HepG2 (cell line): ENCODE measurements at regions not wholly inside any gene's neighbourhood (a gene's known extent, or its start where the extent isn't known, plus 50 kb on each side); places are given as distances from the start of the nearest gene placed in this dataset.

Source experiments
- ATAC-seq: fragments of 200-7000 bp; cut with Tn5 transposase; 3 replicates; pipeline ENCODE4 v1.9.1; 2020; ENCODE audit warnings: mild to moderate bottlenecking, moderate library complexity
- BruUV-seq: library from RNA; stranded (reverse); fragments of 400-500 nt; replicated peaks from 2 replicates; lab custom pipeline; 2021; lab: Mats Ljungman, UMichigan
- CTCF ChIA-PET: fragments of 300-600 bp; formaldehyde crosslinking; extraction: SDS; loops from one replicate; lab custom pipeline; 2021; ENCODE audit warnings: low total read pairs, inconsistent platforms, low intra/inter-chr PET ratio; lab: Yijun Ruan, JAX
- POLR2A ChIA-PET: fragments of 350-600 bp; sonication (Branson Sonifier 250); formaldehyde crosslinking; loops from one replicate; lab custom pipeline; 2020; ENCODE audit warnings: antibody characterized with exemption, inconsistent platforms; lab: Yijun Ruan, JAX
- DNase-seq: peaks from one replicate; pipeline ENCODE4 v3.0.0-alpha.2; 2015; ENCODE audit warnings: low spot score
- FAIRE-seq: peaks from 3 replicates; lab custom pipeline; 2011; peaks lifted over from hg19 to GRCh38; lab: Jason Lieb, UNC
- H2AFZ ChIP-seq: one replicate; pipeline ENCODE4 v1.6.1; 2011; ENCODE audit warnings: low read length, inconsistent platforms
- H3K27ac ChIP-seq: fragments of 300-600 bp; 3 replicates; pipeline ENCODE4 v1.8.0; 2011; ENCODE audit warnings: mixed run types, mild to moderate bottlenecking, mixed read lengths, low read length, inconsistent platforms; ENCODE audit not compliant: insufficient read depth; ENCODE audit errors: extremely low read length
- H3K27me3 ChIP-seq, 2 experiments: fragments of 200-600 bp in 1 of 2; 2 replicates in 1 of 2; 3 replicates in 1 of 2; pipeline versions ENCODE4 v1.6.0 to v1.8.0; 2011; ENCODE audit warnings: low read length in 2 of 2, mild to moderate bottlenecking in 2 of 2, moderate library complexity in 2 of 2, inconsistent platforms in 1 of 2; ENCODE audit not compliant: insufficient read depth in 2 of 2, control insufficient read depth in 1 of 2
- H3K36me3 ChIP-seq, 2 experiments: fragments of 200-600 bp in 1 of 2; replicated peaks in 1 of 2; 2 replicates in 1 of 2; 3 replicates in 1 of 2; pipeline versions ENCODE4 v1.5.1 to v1.8.0; 2011; ENCODE audit warnings: low read length in 2 of 2, inconsistent platforms in 1 of 2; ENCODE audit not compliant: insufficient read depth in 2 of 2, control insufficient read depth in 1 of 2
- H3K4me1 ChIP-seq: 2 replicates; pipeline ENCODE4 v1.5.1; 2012; ENCODE audit warnings: low read length, inconsistent platforms; ENCODE audit not compliant: insufficient read depth
- H3K4me2 ChIP-seq: 2 replicates; pipeline ENCODE4 v1.6.0; 2011; ENCODE audit warnings: low read depth, low read length, inconsistent platforms
- H3K4me3 ChIP-seq, 3 experiments: fragments of 200-600 bp in 1 of 3; sonication (generic), shearing (Covaris generic) in 1 of 3; replicated peaks in 1 of 3; 2 replicates each; pipeline ENCODE4 v1.5.1; 2011 to 2016; ENCODE audit warnings: low read length in 3 of 3, inconsistent platforms in 2 of 3, low read depth in 2 of 3, mild to moderate bottlenecking in 2 of 3, control low read depth in 1 of 3, mixed read lengths in 1 of 3; ENCODE audit not compliant: insufficient read depth in 1 of 3
- H3K79me2 ChIP-seq: one replicate; pipeline ENCODE4 v1.6.1; 2011; ENCODE audit warnings: low read length, inconsistent platforms; ENCODE audit not compliant: insufficient read depth
- H3K9ac ChIP-seq: 2 replicates; pipeline ENCODE4 v1.6.0; 2011; ENCODE audit warnings: mild to moderate bottlenecking, low read depth, low read length, inconsistent platforms; ENCODE audit not compliant: insufficient read depth
- H3K9me3 ChIP-seq: 2 replicates; pipeline ENCODE4 v1.5.1; 2012; ENCODE audit warnings: mild to moderate bottlenecking, low read length
- H4K20me1 ChIP-seq: 2 replicates; pipeline ENCODE4 v1.6.0; 2011; ENCODE audit warnings: inconsistent platforms, mild to moderate bottlenecking, low read length, moderate library complexity; ENCODE audit not compliant: insufficient read depth
- ELF1 ChIP-seq: sonication (generic); formaldehyde crosslinking; IDR thresholded peaks from 2 replicates; pipeline ENCODE4 v1.4.0; 2020; ENCODE audit warnings: missing genetic modification reagents
- GFI1 ChIP-seq: sonication (generic); formaldehyde crosslinking; IDR thresholded peaks from 2 replicates; pipeline ENCODE4 v1.5.0; 2020; ENCODE audit warnings: missing genetic modification reagents, mild to moderate bottlenecking, borderline replicate concordance
- HOXD1 ChIP-seq: sonication (generic); formaldehyde crosslinking; IDR thresholded peaks from 2 replicates; pipeline ENCODE4 v1.5.0; 2020; ENCODE audit warnings: missing genetic modification reagents
- MYNN ChIP-seq: sonication (generic); formaldehyde crosslinking; IDR thresholded peaks from 2 replicates; pipeline ENCODE4 v1.4.0; 2020; ENCODE audit warnings: mild to moderate bottlenecking, low read depth, missing genetic modification reagents
- NFE2L2 ChIP-seq: fragments of 150-350 bp; IDR thresholded peaks from 2 replicates; pipeline ENCODE4 v1.6.1; 2014; ENCODE audit warnings: low read length
- RCOR2 ChIP-seq: IDR thresholded peaks from 2 replicates; pipeline ENCODE4 v1.6.1; 2016; ENCODE audit warnings: missing biosample characterization, missing genetic modification reagents
- SP4 ChIP-seq: sonication (generic); formaldehyde crosslinking; IDR thresholded peaks from 2 replicates; pipeline ENCODE4 v1.8.1; 2023; ENCODE audit warnings: mild to moderate bottlenecking, missing genetic modification reagents
- ZNF432 ChIP-seq: sonication (generic); formaldehyde crosslinking; IDR thresholded peaks from 2 replicates; pipeline ENCODE4 v1.5.0; 2020; ENCODE audit warnings: missing genetic modification reagents, mild to moderate bottlenecking, borderline replicate concordance
- WGBS: methylation state at CpG from one replicate; pipeline ENCODE4 v1.1.6; 2017; ENCODE audit warnings: low lambda C conversion rate; 5-methylcytosine and 5-hydroxymethylcytosine counted together
- in situ Hi-C: cut with HindIII; loops from 2 replicates; pipeline ENCODE4 v1.10.0; 2017; ENCODE audit warnings: low pct_unique_long_range_greater_than_20kb; ENCODE audit not compliant: extremely low pct_ligation_motif_present
- intact Hi-C: fragments of 100-400 bp; cut with micrococcal nuclease; formaldehyde crosslinking; loops from one replicate; pipeline ENCODE4 v1.10.0; 2022; ENCODE audit not compliant: unreplicated experiment

GRCh38 chr5:6252581-6252980 lies 125.8 kb downstream of the MED10 start:
- DNase-seq (no peak), ATAC-seq (no peak), FAIRE-seq (no peak)
- Histone ChIP-seq H3K27ac (no peak overlapping the region), H2AFZ (no peak overlapping the region), H3K79me2 (no peaks in the 10 kb centered on the region), H3K4me3 (no peak overlapping the region), H3K27me3 (0 out of 5 replicates have a peak, but pooled peaks cover 0 to 5% of the 10 kb centered on the region in 2 experiments), H3K9me3 (no peaks in the 10 kb centered on the region), H3K36me3 (no peaks in the 10 kb centered on the region), H3K4me2 (no peak overlapping the region), H3K4me1 (no peaks in the 10 kb centered on the region), H3K9ac (no peak overlapping the region), H4K20me1 (no peaks in the 10 kb centered on the region)
- intact Hi-C loops = no loop called here
- POLR2A ChIA-PET = no interaction called here
- no TSS peak for BruUV-seq
- WGBS = 11% methylated on average over 4 of the region's 6 CpGs
- in situ Hi-C loops = no loop called here
- CTCF ChIA-PET = no interaction called here
- TF ChIP-seq ZNF432 (CRISPR knock-in tag) = no peak

DNA sequence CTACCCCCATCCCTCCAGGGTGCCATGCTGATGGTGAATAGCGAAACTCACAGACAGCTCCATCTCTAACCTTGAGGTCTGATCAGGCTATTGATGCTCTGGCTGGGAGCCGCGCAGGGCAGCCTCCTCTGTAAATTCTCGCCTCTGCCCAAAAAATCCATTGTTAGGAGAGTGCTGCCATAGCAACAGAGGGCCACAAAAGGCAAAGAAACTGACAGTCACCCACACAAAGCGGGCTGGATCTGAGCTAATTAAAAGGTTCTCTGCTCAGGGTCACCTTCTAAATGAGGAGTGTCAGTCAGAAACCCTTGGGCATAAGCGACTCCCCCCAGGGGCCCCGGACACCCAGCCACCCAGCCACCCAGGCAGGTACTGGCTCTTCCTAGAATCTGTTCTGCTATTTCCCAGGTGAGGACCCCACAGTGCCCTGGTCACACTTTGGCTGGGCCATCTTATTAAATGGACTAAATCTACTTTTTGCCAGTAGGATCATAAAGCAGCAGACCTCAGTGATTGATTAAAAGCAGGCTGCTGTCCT lies 126.7 kb downstream of the MED10 start:
- POLR2A ChIA-PET = no interaction called here
- ATAC-seq (no peak), FAIRE-seq (no peak), DNase-seq (no peak)
- H3K4me1 ChIP-seq = no peaks in the 10 kb centered on the region
- H3K27ac ChIP-seq = no peak overlapping the region
- no peak overlapping the region for H2AFZ ChIP-seq
- intact Hi-C loops (no loop called here), in situ Hi-C loops (no loop called here)
- H3K9ac ChIP-seq = no peak overlapping the region
- BruUV-seq = no TSS peak
- WGBS = 25% methylated on average over 4 of the region's 7 CpGs
- no peaks in the 10 kb centered on the region for H4K20me1 ChIP-seq
- H3K4me3 ChIP-seq = no peak overlapping the region
- CTCF ChIA-PET = no interaction called here
- H3K27me3 ChIP-seq = peaks cover 0 to 5% of the 10 kb centered on the region in 2 experiments; a peak in 1 of 5 replicates
- no peaks in the 10 kb centered on the region for H3K79me2 ChIP-seq
- H3K4me2 ChIP-seq = no peak overlapping the region
- no peaks in the 10 kb centered on the region for H3K9me3 ChIP-seq
- TF ChIP-seq MYNN (no peak), RCOR2 (CRISPR knock-in tag) (no peak), ELF1 (CRISPR knock-in tag) (no peak), HOXD1 (CRISPR knock-in tag) (no peak), SP4 (CRISPR knock-in tag) (no peak), GFI1 (CRISPR knock-in tag) (no peak), NFE2L2 (no peak)
- H3K36me3 ChIP-seq = no peaks in the 10 kb centered on the region
